GM10266 (cell line): ENCODE measurements at regions not wholly inside any gene's neighbourhood (a gene's known extent, or its start where the extent isn't known, plus 50 kb on each side); places are given as distances from the start of the nearest gene placed in this dataset.

Experiments used
- DNase-seq: peaks from one replicate; pipeline ENCODE4 v3.0.0; 2012; ENCODE audit errors: extremely low spot score
- CTCF ChIP-seq: IDR thresholded peaks from 2 replicates; pipeline ENCODE4 v1.5.1; 2012; ENCODE audit warnings: mild to moderate bottlenecking, low read depth; ENCODE audit not compliant: control insufficient read depth, insufficient read depth; ENCODE audit errors: missing control alignments

GRCh38 chr11:79668575-79668974 is 227.7 kb upstream of the TENM4 start:
- DNase-seq: no peak
- no peak for TF ChIP-seq CTCF

- no peak for TF ChIP-seq CTCF
- DNase-seq: no peak
Measured at GRCh38 chr11:79667380-79667779, 226.6 kb upstream of the TENM4 start.

- no peak for TF ChIP-seq CTCF
- no peak for DNase-seq
Measured at GRCh38 chr11:79663017-79663416, 222.2 kb upstream of the TENM4 start.

- TF ChIP-seq CTCF: no peak
- no peak for DNase-seq
Measured at GRCh38 chr11:79661373-79661772, 220.5 kb upstream of the TENM4 start.

GRCh38 chr11:79648766-79649520 is 208.1 kb upstream of the TENM4 start:
- TF ChIP-seq CTCF: no peak
- DNase-seq: no peak

- DNase-seq: no peak
- TF ChIP-seq CTCF: no peak
Measured at GRCh38 chr11:79637219-79637618, 196.4 kb upstream of the TENM4 start.

DNA sequence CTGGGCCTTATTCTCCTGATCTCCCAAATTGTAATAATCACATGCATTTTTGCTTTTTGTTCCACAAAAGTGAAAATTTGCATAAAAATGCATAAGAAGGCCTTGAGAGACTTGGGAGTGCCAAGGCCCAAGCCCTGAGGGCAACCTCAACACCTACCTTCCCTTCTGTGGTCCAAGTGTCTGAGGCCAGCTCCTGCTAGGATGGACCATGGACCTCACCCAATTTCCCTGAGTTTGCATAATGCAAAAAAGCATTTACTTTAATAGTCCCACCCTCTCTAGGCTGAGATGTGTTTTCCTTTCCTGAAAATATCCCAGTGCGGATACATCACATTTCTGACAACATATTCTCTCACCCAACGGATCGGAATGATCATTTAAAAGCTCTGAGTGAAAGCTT is 194.1 kb upstream of the TENM4 start:
- TF ChIP-seq CTCF: no peak
- no peak for DNase-seq
